Endothelial cell of umbilical vein (primary cell): ENCODE measurements at regions not wholly inside any gene's neighbourhood (a gene's known extent, or its start where the extent isn't known, plus 50 kb on each side); places are given as distances from the start of the nearest gene placed in this dataset.

ENCODE experiments used
- EZH2 ChIP-seq: IDR thresholded peaks from 2 replicates; pipeline ENCODE4 v1.6.1; 2012; ENCODE audit warnings: borderline replicate concordance, low read depth, mild to moderate bottlenecking, moderate library complexity, low read length, inconsistent platforms; ENCODE audit not compliant: severe bottlenecking
- MYC ChIP-seq: IDR thresholded peaks from one replicate; pipeline ENCODE4 v1.6.1; 2011; ENCODE audit warnings: mild to moderate bottlenecking, low read depth, low read length
- POLR2A ChIP-seq: IDR thresholded peaks from 2 replicates; pipeline ENCODE4 v1.6.1; 2012; ENCODE audit warnings: low read depth, mild to moderate bottlenecking, control low read depth, low read length
- POLR2AphosphoS5 ChIP-seq: IDR thresholded peaks from 2 replicates; pipeline ENCODE4 v1.6.1; 2012; ENCODE audit warnings: low read depth, mild to moderate bottlenecking, control low read depth, low read length, moderate library complexity; ENCODE audit not compliant: insufficient read depth
- TF ChIP-seq, protein P1 (sequence below), 2 donors: IDR thresholded peaks; 1 replicate in 1 of 2; 2 replicates in 1 of 2; pipeline ENCODE4 v1.5.1; 2011; ENCODE audit warnings: low read length in 2 of 2, mild to moderate bottlenecking in 2 of 2, moderate library complexity in 2 of 2, control low read depth in 1 of 2, inconsistent platforms in 1 of 2, low read depth in 1 of 2; ENCODE audit not compliant: insufficient read depth in 1 of 2; ENCODE audit errors: extremely low read depth in 1 of 2
- TF ChIP-seq, protein P2 (sequence below): IDR thresholded peaks from 2 replicates; pipeline ENCODE4 v1.6.1; 2011; ENCODE audit not compliant: insufficient read depth, insufficient read length

DNA sequence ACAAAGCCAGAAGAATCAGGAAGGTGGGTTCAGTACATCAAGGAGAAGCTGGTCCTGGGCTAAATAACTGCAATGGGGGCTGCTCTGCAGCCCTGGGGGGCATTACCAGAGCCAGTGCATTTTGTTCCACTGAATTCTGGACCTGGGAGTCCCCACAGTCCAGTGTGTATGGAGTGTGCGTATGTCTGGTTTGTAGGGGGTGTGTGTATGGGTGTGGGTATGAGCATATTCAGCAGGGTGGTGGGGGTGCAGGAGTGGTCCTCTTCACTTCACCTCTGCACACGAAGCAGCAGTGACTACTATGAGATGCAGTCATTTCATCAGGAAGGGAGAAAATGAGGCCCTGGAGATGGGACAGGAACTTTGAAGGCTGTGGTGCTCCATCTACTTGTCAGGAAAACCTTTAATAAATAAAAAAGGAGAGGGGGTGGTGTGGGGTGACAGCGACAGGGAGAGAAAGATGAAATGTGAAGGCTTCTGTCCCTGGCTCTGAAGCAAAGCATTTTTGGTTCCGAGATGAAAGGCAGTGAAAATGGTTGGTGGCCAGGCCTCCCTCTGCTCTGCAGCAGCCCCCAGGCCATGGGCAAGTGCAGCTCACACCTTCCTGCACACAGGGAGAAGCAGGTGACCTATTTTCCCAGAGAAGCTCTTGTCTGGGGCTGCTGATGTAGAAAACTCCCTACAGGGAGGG lies 121.5 kb upstream of the CACHD1 start:
- no peak for TF ChIP-seq EZH2
- TF ChIP-seq, protein P1, sequence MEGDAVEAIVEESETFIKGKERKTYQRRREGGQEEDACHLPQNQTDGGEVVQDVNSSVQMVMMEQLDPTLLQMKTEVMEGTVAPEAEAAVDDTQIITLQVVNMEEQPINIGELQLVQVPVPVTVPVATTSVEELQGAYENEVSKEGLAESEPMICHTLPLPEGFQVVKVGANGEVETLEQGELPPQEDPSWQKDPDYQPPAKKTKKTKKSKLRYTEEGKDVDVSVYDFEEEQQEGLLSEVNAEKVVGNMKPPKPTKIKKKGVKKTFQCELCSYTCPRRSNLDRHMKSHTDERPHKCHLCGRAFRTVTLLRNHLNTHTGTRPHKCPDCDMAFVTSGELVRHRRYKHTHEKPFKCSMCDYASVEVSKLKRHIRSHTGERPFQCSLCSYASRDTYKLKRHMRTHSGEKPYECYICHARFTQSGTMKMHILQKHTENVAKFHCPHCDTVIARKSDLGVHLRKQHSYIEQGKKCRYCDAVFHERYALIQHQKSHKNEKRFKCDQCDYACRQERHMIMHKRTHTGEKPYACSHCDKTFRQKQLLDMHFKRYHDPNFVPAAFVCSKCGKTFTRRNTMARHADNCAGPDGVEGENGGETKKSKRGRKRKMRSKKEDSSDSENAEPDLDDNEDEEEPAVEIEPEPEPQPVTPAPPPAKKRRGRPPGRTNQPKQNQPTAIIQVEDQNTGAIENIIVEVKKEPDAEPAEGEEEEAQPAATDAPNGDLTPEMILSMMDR (IDR thresholded peaks at IDR 0.05; ENCODE audit: extremely low read depth in 1 of 2, insufficient read depth in 1 of 2, low read depth in 1 of 2, low read length in 2 of 2): no peak
- TF ChIP-seq POLR2A: no peak
- no peak for TF ChIP-seq MYC
- TF ChIP-seq POLR2AphosphoS5: no peak
- TF ChIP-seq, protein P2, sequence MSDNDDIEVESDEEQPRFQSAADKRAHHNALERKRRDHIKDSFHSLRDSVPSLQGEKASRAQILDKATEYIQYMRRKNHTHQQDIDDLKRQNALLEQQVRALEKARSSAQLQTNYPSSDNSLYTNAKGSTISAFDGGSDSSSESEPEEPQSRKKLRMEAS: no peak
